HTR-8/SVneo (cell line): ENCODE measurements at regions not wholly inside any gene's neighbourhood (a gene's known extent, or its start where the extent isn't known, plus 50 kb on each side); places are given as distances from the start of the nearest gene placed in this dataset.
A peak's percentile ranks its signal among the peaks of the same experiment; 100 is the strongest.

Experiments
- DNase-seq: peaks from one replicate; pipeline ENCODE4 v3.0.0; 2011; ENCODE audit warnings: low spot score, mixed read lengths; ENCODE audit not compliant: insufficient read length
- FAIRE-seq: peaks from 2 replicates; lab custom pipeline; 2011; peaks lifted over from hg19 to GRCh38; lab: Jason Lieb, UNC

DNA sequence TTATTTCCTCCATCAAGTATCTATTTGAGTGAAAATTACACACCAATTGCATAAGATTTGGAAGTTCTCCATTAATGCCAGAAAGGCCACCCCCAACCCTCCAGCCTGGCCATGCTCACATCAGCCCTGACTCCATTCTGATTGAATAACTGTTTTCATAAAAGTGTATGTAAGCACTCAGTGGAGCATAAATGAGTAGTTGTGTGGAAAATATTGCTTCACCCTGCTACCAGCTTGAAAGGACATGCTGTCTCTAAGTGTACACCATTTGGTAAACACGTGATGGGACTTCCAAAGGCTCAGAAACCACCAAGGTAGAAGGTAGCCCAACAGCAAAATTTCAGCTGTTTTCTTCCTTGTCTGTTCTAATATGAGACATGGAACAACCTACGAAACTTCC lies 393.8 kb downstream of the ZNF385D start:
- FAIRE-seq (no peak), DNase-seq (no peak)

DNA sequence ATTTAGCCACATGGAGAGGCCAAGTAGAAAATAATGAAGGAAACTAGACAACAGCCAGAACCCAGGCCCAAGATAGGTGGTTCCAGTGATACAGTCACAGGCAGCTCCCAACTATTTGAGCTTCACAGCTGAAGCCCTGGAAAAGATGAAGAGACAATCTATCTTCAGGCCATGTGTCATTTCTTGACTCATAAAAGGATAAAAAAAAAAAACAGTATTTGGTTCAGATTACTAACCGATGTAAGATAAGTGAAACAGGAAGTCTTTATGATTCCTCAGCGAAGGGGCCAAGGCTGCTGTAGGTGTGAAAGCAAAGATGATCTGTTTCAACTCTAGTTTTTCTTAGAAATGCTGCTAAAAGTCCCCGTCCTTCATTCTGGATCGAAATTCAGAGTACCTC lies 394.6 kb downstream of the ZNF385D start:
- DNase-seq (no peak), FAIRE-seq (no peak)

DNA sequence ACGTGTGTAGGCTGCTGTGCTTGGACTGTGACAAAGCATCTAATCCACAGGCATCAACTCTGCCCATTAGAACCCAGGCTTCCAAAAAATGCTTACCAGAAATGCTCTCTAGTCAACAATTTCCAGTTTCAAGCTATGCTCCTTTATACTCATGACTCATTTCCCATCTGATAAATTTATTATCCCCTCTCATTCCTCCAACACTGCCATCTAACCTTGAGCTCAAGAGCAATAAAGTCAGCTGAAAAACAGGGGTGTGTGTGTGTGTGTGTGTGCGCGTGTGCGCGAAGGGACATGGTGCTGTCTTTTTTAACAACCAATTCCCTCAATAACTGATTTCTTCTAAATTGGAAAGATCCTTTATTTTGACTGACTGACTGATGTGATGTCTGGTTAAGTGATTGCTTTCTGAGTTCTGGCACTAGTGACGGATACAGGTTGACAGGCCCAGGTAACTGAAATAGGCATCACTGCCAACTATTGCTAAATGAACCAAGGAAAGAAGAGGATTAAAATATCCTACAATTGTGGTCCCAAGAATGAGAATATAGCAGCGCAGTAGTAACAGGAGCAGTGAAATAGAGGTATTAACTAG lies 405.5 kb downstream of the ZNF385D start:
- DNase-seq (no peak), FAIRE-seq (no peak)

DNA sequence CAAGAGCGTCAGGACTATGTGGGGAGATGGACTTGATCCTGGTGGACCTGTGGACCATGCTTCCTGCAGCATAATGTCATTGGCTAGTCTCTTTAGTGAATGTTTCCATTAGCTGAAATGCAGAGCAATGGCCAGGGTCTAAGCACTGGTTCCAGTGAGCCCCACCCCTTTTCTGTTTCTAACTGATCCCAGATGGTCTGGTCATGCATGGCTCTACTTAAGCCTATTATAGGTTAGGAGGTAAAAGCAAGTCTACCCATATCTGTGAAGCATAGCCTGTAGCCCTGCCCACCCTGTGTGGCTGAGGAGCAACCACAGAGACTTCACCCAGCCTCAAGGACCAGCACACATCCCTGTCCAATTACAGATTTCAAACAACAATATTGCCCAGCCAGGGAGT lies 419.2 kb downstream of the ZNF385D start:
- no peak for FAIRE-seq
- no peak for DNase-seq

DNA sequence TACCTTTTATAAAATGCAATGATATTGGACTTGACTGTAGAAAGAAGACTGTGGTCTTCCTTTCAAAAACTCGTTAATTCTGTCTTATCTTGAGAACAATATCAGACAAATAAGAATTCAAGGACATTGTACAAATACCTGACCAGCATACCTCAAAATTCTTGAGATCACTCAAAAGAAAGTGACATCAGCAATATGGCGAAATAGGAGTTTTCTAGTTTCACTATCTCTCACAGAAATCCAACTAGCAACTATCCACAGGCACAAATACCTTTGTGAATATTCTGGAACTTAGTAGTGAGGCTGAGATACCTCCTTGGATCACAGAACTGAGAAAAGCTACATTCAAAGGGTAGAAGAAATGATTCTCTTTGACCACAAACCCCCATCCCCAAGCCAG lies 419.7 kb downstream of the ZNF385D start:
- DNase-seq (no peak), FAIRE-seq (no peak)

DNA sequence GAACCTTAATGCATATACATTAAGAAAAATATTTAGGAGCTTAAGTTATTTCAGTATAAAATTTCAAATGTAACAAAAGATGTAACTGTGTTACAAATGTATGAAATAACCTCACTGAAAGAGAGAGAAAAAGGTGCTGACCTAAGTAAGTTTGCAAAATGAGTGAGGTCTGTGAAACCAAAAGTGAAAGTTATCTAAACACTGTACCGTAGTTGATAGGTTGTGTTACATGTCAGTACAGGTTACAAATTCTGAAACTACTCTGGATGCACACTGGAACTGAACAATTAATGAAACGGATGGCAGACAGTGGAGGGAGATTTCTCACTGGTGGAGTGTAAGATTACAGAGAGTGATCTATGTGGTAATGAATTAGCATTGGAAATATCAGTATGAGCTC lies 420.7 kb downstream of the ZNF385D start:
- DNase-seq, result peak; percentile 2
- no peak for FAIRE-seq

DNA sequence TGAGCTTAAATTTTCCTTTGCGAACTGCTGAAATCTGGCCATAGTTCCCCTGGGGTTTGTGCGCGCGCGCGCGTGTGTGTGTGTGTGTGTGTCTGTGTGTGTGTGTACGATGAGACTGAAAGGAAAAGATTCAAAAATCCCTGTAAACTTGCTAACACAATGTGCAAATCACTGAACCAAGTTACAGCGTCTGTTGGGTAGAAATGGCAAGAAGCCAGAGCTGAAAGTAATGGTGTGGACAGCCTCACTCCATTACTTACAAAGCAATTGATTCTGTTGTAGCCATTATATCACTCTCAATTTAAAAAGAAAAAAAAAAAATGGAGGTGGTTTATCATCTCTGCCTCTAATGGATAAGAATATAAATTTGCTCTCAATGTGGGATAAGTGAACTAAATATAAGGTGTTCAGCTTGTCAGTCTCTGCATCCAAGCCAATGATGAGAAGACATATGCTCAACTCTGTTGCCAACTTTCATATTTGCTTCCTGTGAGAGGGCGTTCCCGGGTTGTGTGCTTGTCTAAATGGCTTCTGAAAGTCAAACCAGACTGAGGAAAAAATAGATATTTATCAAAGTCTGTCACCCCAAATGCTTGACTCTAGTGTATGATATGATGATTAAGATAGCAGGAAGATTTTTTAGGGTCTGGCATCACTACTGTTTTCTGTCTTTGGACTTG lies 422.2 kb downstream of the ZNF385D start:
- FAIRE-seq, result no peak
- DNase-seq, result no peak

DNA sequence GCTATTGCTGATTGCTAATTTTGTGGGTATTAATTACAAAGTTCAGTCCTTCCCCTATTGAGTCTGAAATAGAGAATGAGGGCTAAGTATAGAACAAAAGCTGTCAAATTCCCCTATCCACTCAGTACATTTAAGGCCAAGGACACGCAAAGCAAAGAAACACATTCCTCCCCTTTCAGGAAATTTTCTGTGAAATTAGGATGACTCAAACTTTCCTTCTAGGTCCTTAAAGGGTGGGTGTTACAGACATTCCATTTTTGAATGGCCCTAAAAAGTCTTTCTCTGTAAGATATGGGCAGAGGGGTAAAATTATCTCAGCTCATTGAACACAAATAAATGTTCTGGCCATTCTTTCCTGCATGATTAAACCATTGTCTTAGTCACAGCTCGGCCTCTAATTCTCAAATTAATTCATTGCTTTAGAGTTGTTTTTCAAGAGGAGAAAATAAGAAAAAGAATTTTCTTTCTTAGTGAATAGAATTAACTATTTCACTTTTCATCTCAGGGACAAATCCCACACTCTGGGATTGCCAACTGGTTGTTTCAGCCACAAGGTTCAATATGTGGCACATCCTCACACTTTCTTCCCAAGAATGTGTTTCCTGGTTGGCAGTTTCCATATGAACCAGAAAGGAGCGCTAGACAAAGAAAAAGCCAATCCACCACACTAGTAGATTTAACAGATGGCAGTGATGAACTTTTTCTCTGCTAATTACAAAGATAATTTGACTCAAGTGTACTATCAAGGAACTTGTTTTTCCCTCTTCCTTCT lies 424.1 kb downstream of the ZNF385D start:
- no peak for FAIRE-seq
- DNase-seq, result no peak

DNA sequence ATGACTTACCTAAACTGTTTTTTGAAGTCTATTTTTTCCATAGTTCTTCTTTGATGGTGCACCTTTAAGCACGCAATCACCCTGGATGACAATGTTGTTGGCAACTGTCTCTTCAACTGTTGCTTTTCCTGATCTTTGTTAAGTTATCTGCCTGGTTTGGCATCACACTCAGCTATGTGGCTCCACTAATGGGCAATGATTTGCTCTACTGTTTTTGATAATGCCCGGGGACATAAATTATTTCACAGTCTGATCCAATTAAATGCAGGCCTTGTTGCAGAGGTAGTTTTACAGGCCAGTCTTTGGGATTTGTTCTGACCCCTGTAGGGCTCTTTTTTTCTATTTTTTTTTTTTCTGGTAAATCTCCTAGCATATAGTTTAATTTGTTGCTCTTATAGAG lies 436.3 kb downstream of the ZNF385D start:
- FAIRE-seq (no peak), DNase-seq (no peak)

DNA sequence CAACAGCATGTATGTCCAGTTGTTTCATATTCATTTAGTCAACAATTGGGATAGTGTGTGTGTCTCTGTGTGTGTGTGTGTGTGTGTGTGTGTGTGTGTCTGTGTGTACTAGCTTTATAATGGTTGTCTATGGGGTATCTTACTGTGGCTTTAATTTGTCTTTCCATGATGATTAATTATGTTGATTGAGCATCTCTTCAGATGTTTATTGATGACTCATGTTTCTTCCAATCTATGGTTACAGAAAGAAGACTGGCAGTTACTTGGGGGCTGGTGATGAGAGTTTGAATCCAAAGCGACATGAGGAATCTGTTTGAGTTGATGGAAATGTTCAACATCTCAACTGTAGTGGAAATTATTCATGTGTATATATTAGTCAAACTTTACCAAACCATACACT lies 440.1 kb downstream of the ZNF385D start:
- DNase-seq (no peak), FAIRE-seq (no peak)

DNA sequence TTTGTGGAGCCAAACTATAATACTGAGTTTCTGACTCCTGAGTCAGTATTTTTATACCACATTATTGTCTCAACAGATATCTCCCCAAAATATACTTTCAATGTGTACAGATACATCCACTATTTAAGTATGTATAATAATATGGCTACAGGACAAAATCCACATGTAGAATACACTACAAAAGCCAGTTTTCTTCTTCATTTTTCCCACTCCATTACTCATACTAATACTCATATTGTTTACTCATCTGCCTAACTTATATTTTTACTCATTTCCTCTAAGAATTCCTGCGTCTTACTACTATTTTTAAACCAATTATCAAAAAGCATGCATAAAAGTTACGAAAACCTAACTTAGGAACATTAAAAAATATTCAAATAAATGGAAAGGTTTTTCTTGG lies 440.8 kb downstream of the ZNF385D start:
- DNase-seq, result no peak
- no peak for FAIRE-seq

DNA sequence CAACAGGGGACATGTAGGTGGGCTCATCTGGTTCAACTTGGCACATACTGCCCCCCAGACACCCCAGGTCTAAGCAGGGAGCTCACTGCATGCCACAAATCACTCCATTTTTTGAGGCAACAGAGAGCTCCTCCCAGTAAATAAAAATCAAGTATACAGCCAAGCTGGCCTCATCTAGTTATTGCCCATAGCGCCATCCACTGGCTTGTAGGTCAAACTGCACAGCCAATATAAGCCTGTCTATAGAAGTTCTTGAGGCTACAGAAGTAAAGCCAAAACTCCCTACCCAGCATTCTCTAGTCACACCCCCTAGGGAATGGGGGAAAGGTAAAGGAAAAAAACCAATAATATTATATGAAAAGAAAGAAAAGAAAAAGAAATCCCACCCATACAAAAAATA lies 453.7 kb downstream of the ZNF385D start:
- DNase-seq, result no peak
- FAIRE-seq, result no peak

DNA sequence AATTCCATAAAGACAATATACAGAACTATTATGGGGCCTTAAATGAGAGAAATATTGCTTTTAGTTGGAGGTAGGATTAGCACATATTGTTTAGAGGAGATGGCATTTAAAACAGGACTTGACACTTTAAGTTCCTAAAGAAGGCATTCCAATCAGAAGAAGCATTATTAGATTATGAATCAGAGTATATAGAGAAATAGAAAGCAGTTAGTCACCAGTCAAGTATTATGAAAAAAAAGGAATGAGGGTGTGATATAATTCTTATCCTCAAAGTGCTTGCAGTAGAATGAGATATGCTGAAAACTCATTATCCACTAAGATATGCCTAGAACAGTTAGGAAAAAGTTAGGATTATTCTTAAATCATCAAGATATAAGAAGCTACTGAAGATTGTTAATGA lies 456.2 kb downstream of the ZNF385D start:
- no peak for FAIRE-seq

DNA sequence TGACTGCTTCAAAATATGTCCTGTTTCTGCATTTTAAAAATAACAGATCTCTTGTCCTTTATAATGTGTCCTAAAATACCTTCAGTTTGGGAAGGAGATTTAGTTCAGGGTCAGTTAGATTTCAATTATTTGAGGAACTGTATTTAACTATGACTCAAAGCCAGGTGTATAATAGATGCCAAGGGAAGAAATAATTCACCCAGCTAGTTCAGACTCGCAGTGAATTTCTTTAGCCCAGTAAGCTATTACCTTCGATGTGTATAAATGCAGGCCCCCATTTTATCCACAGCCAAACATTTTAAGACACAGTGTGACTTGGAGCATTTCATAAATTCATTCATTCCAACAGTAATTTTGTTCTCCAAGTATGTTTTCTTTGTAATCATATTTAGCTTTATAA lies 458.0 kb downstream of the ZNF385D start:
- DNase-seq, result no peak
- FAIRE-seq, result no peak

More for the DNA sequence above, 456.2 kb downstream of the ZNF385D start:
- no peak for DNase-seq

DNA sequence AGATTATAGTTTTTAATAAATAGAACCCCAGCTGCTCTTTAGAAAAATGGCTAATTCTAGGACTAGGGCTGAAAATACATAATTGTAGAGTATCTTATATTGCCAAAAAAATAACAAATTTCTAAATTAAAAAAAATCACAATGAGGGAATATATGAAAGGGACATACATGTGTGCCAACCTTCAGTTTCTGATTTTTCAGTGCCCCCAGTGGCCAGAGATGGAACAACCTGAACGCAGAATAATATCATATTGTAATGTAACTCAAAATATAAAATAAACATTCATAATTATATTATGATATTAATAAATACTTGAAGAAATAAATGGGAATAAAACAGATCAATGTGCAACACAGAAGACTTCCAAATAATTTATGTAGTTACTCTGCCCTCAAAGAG lies 460.5 kb downstream of the ZNF385D start:
- DNase-seq (no peak), FAIRE-seq (no peak)

DNA sequence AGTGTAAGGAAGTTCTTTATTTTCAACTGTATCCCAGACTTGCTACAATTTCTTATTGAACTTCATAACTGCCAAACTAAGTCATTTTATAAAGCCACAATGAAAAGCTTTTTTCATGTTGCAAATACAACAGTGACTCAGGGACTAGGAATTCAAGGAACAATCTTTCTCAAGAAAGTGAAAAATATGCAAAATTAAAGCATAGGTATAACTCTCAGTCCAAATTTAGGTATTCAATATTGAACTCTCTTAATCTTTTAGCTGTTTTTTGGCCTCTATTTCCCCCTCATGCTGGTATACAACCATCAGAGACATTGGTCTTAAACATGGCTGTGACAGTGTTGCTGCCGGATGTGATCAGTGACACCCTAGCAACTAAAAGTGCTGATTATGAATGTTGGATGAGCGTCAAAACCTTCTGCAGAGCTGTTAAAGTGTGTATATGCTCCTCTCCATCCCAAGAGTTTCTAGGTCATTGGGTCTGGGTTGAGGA lies 476.9 kb downstream of the ZNF385D start:
- FAIRE-seq (no peak), DNase-seq (no peak)

DNA sequence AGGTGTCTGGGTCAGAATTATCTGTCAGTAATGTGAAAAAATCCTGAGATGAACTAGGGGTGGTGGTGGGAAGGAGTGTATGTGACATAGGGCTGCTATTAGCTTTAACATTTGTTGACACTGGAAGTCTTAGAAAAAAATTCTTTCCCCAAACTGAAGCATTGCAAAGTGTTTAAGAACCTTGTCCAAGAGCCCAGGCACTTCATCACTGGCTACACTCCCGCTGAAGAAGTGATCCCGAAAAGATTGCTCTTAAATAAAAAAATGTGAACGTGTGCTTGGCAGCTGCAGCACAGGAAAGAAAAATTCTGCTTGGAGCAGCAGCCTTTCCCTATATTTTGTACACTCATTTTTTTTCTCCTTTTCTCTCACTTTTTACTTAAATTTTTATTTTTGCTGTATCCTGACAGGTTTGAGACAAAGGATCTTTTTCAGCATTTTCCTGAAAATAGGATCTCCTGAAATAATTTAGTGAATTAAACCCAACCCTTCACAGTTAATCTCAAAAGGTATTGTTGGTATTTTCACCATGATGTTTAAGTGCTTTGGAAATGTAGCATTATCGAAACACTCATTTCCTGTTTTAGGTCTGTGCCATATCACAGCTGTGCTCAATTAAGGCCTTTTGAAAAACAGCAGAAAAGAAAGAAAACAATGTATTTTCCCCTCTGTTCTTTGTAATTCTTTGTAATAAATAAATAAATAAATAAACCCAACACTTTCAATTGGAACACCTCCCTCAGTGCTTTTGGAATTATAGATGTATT lies 477.6 kb downstream of the ZNF385D start:
- DNase-seq (no peak), FAIRE-seq (no peak)

DNA sequence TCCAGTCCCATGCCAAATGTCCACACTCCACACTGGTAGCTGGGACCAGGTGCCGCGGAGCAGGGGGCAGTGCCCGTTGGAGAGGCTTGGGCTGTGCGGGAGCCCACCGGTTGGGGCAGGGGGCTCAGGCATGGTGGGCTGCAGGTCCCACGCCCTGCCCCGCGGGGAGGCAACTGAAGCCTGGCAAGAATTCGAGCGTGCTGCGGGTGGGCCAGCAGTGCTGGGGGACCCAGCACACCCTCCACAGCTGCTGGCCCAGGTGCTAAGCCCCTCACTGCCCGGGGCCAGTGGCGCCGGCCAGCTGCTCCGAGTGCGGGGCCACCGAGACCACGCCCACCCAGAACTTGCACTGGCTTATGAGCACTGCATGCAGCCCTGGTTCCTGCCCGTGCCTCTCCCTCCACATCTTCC lies 479.4 kb downstream of the ZNF385D start:
- no peak for FAIRE-seq
- no peak for DNase-seq

DNA sequence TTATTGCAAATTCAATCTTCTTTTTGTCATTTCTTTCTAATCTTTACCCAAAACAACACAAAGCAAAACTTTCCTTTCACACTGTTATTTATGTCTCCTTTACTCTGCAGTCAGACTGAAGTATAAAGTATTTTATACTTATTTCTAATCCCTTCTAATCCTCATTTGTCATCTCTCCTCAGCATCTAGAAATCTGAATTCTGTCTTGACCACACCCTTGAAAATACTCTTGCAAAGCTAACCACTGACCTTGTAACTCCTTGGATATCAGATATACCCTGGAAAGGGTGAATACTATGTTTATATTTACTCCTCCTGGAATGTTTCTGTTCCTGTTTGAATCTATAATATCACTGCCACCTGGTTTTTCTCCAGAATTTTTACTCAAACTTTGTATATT lies 481.1 kb downstream of the ZNF385D start:
- no peak for FAIRE-seq

DNA sequence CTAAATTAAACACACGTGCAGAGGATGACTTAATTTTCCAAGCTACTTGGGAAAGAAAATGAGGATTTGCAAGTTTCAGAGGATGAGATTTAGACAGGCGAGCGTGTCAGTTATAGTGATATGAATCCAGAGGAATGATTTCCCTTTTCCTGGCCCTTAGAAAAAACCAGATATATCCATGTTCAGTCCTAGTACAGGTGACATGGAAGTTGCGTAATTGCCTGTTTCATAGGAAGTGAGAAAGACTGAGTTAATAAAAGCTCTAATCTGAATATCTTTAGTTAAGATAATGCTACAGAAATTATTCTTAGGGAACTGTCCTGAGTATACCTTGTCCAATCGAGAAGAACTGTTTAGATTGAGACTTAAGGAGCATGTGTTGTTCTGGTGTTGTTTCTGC lies 490.5 kb downstream of the ZNF385D start:
- no peak for DNase-seq
- FAIRE-seq, result no peak

More for the DNA sequence above, 481.1 kb downstream of the ZNF385D start:
- DNase-seq, result no peak

DNA sequence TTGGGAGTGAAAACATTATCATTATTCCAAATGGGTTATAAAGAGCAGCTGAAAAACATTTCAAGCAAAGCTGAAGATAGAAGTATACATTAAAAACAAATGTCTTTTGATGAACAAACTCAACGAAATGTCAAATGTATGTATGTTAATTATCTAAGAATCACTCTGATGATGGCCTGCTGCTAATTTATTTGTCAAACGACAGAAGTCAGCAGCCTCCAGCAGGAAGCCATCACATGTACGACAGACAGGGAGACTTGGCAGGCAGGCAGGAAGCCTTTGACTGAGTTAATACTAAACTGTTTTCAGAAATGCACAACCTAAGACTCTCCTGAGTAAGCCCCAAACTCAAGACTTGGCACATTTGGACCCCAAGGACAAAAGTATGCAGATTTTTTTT lies 491.1 kb downstream of the ZNF385D start:
- DNase-seq, result no peak
- no peak for FAIRE-seq
